CD4-positive, alpha-beta T cell treated with Interleukin-17A for 4 hours (primary cell): ENCODE measurements at regions not wholly inside any gene's neighbourhood (a gene's known extent, or its start where the extent isn't known, plus 50 kb on each side); places are given as distances from the start of the nearest gene placed in this dataset.
"Not testable (repeated sequence)": the region's sequence is repeated elsewhere in the genome, so short reads cannot be mapped to it uniquely, and the experiment has no call there.

Source experiments
- DNase-seq: peaks from one replicate; pipeline ENCODE4 v3.0.0-alpha.2; 2020; ENCODE audit warnings: mixed read lengths

GRCh38 chr20:11976966-11977365 lies 59.3 kb downstream of the BTBD3 start:
- DNase-seq, result no peak

DNA sequence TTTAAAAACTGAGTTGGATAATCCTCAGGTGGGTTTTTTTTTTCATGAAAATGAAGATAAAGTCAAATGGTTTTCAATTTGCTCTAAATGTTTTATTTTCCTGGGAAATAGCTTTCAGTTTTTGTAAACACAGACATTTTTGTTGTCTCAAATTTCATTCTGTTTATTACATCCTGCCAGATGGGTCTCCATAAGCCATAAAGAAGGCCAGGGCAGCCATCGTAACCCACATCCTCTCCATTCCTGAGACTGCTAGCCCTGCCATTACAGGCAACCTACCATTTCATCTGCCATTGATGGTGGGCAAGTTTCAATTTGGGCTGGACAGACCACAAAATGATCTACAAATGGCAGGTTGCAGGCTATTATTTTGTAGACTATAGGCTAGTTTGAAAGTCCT lies 60.8 kb downstream of the BTBD3 start:
- no peak for DNase-seq

- DNase-seq, result no peak
Observed at GRCh38 chr20:11979306-11979990, 61.8 kb downstream of the BTBD3 start.

DNA sequence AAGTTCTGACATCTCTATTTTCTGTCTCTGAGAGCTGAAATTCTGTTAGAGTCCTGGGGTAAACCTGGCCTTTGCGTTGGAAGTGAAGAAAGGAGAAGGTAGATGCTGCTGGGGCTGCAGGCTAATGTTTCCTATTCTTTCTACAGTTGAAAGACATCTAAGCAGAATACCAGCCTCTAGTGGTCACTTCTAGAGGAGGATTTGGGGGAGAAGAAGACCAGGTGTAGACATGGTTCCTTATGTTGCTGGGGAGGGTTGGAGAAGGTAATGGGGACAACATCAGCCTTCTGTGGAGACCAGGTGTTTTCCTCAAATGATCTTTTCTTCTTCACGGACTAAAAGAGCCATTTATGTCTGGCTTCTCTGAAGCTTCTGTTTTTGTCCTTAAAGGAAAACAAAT lies 62.6 kb downstream of the BTBD3 start:
- DNase-seq, result no peak

DNA sequence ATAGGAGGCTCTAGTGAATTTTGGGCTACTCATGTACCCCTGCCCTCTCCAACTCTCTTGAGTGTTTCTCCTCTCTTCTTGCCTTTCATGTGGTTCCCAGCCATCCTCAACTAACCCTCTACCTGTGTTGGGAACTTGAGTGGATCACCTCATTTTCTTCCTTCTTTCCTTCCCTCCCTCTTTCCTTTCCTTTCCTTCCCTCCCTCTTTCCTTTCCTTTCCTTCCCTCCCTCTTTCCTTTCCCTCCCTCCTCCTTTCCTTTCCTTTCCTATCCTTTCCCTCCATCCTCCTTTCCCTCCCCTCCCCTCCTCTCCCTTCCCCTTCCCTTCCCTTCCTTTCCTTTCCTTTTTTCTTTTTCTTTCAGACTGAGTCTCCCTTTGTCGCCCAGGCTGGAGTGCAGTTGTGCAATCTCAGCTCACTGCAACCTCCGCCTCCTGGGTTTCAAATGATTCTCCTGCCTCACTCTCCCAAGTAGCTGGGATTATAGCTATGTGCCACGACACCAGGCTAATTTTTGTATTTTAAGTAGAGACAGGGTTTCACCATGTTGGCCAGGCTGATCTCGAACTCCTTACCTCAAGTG lies 63.8 kb downstream of the BTBD3 start:
- DNase-seq, result no peak

DNA sequence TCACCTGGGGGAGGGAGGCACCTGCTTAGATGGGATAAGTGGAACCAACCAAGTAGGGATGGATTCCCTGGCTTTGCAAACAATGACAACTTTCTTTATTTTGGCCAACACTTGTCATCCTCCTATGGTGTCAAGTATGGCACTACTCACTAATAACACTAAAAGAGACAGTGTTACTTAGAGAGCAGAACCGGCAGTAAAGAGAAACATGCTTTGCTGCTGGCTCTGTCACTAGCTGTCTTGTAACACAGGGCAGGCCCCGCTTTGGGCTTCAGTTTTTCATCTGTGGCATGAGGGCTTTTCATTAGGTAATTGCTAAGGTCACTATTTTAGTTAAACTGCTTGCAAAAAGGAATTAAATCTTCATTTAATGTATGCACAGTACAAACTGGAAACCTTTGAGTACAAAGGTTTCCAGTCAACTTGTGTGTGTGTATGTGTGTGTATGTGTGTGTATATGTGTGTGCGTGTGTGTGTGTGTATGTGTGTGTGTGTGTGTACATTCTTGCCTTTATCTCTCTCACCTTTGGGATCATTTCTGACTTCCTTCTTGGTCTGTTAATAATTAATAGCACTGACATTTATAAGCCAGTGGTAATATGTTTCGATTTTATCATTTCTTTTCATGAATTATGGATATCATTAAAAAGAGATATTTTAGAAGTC lies 64.7 kb downstream of the BTBD3 start:
- no peak for DNase-seq

DNA sequence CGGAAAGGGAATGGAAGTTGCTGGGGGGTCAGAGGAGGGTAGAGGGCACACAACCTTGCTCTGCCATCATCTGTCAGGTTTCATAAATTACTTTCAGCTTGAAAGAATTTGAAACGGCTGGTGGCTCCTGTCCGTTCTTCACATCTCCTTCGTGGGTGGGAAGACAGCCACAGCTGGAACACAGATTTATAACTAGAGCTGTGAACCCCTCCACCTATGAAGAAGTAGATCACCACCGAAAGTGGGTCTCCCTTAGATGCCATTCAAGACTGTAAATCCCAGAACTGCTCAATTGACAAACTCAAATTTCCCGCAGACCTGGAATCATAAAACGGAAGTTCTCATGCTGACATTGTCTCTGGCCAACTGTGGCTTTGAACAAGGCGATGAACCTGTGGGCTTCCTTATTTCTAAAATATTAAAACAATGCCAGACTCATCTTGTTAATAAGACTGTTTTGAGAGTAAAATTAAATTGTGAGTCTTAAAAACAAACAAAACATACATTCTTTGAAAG lies 65.3 kb downstream of the BTBD3 start:
- no peak for DNase-seq

GRCh38 chr20:11986954-11987353 lies 69.3 kb downstream of the BTBD3 start:
- DNase-seq, result no peak

- no peak for DNase-seq
Observed at GRCh38 chr20:11987526-11987925, 69.8 kb downstream of the BTBD3 start.

DNA sequence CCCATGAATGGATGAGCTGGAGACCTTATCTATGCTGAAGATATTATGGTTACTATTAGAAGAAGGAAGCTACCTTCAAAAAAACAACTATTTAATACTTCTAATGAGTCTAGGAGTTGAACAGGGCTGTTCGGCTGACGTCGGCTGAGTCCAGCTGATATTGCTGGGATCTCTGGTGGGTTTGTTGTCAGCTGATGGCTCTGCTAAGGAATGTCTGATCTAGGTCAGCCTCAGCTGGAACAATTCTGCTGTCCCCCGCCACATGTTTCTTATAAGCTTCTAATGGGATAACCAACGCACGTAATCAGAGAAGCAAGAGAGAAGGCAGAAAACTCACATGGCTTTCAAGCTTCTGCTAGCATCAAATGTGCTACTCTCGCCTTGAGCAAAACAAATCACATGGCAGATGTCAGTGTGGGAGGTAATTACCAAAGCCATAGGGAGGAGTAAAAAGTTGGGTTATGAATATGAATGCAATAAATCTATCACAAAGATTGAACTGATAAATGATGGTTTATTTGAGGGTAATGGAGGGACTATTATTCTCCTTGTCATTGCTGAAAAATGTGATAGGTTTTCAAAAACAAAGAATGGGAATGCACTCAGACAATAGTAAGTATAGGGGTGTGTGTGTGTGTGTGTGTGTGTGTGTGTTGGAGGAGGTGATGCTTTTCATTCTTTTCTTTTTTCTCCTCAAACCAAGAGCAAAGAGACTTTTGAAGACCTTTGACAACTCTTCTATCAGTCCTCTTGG lies 71.5 kb downstream of the BTBD3 start:
- no peak for DNase-seq

- no peak for DNase-seq
Observed at GRCh38 chr20:11992426-11992825, 74.7 kb downstream of the BTBD3 start.

DNA sequence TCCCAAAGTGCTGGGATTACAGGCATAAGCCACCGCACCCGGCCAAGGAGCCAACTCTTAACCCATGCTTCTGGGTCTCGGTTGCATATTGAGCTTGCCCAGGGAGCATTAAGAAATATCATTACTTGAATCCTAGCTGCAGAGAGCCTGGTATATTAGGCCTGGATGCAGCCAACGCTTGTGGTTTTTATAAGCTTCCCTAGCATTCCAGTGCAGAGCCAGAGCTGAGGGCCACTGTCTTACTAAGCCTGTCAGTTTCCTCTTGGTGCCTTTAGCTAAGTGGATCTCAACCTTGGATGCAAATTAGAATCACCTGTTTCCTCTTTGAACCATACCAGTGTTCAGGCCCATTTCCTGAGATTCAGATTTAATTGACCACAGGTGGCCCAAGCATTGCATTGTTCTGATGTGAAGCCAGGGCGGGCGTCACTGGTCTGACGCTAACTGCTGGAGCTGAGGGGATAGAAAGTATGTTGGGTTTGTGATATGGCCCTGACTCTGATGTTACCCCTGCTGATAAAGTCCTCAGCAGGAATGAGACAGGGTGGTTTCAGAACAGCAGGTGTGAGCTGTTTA lies 76.3 kb downstream of the BTBD3 start:
- DNase-seq, result no peak

GRCh38 chr20:11995805-11996567 lies 78.3 kb downstream of the BTBD3 start:
- no peak for DNase-seq

- not testable (repeated sequence) for DNase-seq
Observed at GRCh38 chr20:12004776-12005175, 87.1 kb downstream of the BTBD3 start.

- DNase-seq, result no peak
Observed at GRCh38 chr20:12012241-12013222, 94.8 kb downstream of the BTBD3 start.

DNA sequence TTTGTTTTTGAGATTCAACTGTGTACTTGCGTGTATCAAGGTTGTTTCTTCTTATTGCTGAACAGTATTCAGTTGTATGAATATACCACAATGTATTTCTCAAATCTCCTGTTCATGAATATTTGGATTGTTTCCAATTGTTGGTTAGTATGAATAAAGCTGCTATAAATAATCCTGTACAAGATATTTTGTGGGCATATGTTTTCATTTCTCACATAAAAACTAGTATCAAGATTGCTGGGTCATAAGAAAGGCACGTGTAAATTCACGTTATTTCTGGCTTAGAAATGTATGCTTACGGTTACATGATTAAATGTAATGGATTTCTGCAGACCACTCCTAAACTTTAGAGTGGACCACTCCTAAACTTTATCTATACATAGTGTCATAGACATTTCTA lies 96.6 kb downstream of the BTBD3 start:
- DNase-seq, result no peak

DNA sequence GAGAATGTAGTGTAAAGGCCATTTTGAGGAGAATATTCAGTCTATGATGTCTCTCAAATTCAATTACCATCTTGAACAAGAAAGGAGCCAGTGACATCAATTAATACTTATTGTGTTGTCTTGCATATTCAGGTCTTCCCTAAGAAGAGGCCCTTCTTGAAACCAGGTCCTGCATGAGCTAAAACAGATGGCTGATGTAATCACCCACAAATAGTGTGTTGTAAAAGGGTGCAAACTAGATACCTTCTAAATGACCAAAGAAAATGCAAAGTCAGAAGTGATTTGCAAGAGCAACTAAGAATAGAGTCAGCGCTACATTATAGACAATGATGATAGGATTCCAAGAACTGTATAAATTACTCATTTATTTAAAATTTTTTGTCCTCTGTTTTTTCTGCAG lies 97.0 kb downstream of the BTBD3 start:
- DNase-seq, result no peak

- no peak for DNase-seq
Observed at GRCh38 chr20:12016291-12016690, 98.6 kb downstream of the BTBD3 start.

DNA sequence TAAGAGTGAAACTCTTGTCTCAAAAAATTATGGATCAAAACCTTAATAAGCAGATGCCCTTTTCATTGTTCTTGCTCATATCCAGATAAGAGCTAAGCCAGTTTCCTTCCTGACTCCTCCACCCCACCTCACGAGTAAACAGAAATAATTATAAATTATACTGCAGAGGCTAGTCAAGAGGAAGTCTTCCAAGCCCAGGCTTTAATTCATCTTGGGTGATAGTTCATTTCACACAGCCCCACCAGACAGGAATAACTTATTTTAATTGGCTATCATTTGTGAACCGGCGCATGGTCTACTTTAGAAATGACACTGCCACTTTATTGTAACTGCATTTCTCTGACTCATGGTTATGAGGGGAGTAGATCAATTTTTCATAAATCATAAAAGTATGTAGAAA lies 102.0 kb downstream of the BTBD3 start:
- no peak for DNase-seq

GRCh38 chr20:12020846-12021245 lies 103.2 kb downstream of the BTBD3 start:
- no peak for DNase-seq

- no peak for DNase-seq
Observed at GRCh38 chr20:12022126-12022525, 104.4 kb downstream of the BTBD3 start.
